H1 (cell line): ENCODE measurements at regions not wholly inside any gene's neighbourhood (a gene's known extent, or its start where the extent isn't known, plus 50 kb on each side); places are given as distances from the start of the nearest gene placed in this dataset.

ENCODE experiments used
- CTCF ChIA-PET: fragments of 300-600 bp; sonication (Branson Sonifier 250); formaldehyde crosslinking; loops from one replicate; lab custom pipeline; 2021; ENCODE audit not compliant: partially characterized antibody; lab: Charles Lee
- POLR2A ChIA-PET: fragments of 300-600 bp; sonication (Branson Sonifier 250); formaldehyde crosslinking; loops from one replicate; lab custom pipeline; 2021; ENCODE audit warnings: inconsistent platforms; ENCODE audit not compliant: partially characterized antibody; lab: Charles Lee
- DNase-seq, 2 experiments: peaks; one replicate each; pipeline versions ENCODE4 v3.0.0 to v3.0.0-alpha.2; 2010 to 2022; ENCODE audit warnings: low spot score in 2 of 2, low read depth in 1 of 2, mixed read lengths in 1 of 2
- FAIRE-seq: peaks from 2 replicates; lab custom pipeline; 2011; peaks lifted over from hg19 to GRCh38; lab: Jason Lieb, UNC
- H2AFZ ChIP-seq: 2 replicates; pipeline ENCODE4 v1.8.1; 2012; ENCODE audit warnings: low read length, inconsistent platforms
- H2AK5ac ChIP-seq: 2 replicates; pipeline ENCODE4 v1.6.1; 2013; ENCODE audit warnings: low read depth, low read length
- H2BK120ac ChIP-seq: replicated peaks from 2 replicates; pipeline ENCODE3; 2013; ENCODE audit warnings: low read depth, low read length, inconsistent platforms
- H2BK12ac ChIP-seq: 2 replicates; pipeline ENCODE4 v1.6.1; 2013; ENCODE audit warnings: low read depth, low read length
- H2BK15ac ChIP-seq: 2 replicates; pipeline ENCODE4 v1.6.1; 2013; ENCODE audit warnings: low read length
- H2BK20ac ChIP-seq: 2 replicates; pipeline ENCODE4 v1.6.1; 2013; ENCODE audit warnings: low read length
- H2BK5ac ChIP-seq: 2 replicates; pipeline ENCODE4 v1.6.1; 2013; ENCODE audit warnings: low read depth, low read length
- H3K14ac ChIP-seq: 2 replicates; pipeline ENCODE4 v1.6.1; 2013; ENCODE audit warnings: inconsistent platforms; ENCODE audit not compliant: insufficient read length
- H3K18ac ChIP-seq: 2 replicates; pipeline ENCODE4 v1.6.1; 2013; ENCODE audit warnings: low read length; ENCODE audit errors: extremely low read depth
- H3K23ac ChIP-seq: 2 replicates; pipeline ENCODE4 v1.6.1; 2013; ENCODE audit warnings: inconsistent platforms; ENCODE audit not compliant: insufficient read length
- H3K23me2 ChIP-seq: 2 replicates; pipeline ENCODE4 v1.6.1; 2013; ENCODE audit warnings: low read depth, low read length
- H3K27ac ChIP-seq: 2 replicates; pipeline ENCODE4 v1.6.1; 2011; ENCODE audit warnings: low read depth, low read length, inconsistent platforms
- H3K27me3 ChIP-seq, 4 experiments: replicated peaks in 1 of 4; 1 replicate in 1 of 4; 2 replicates in 3 of 4; pipeline versions ENCODE4 v1.6.1 to v1.8.1; 2011 to 2013; ENCODE audit warnings: low read length in 3 of 4, mild to moderate bottlenecking in 3 of 4, inconsistent platforms in 2 of 4, mixed read lengths in 2 of 4, moderate library complexity in 1 of 4; ENCODE audit not compliant: control insufficient read depth in 3 of 4, insufficient read depth in 3 of 4; ENCODE audit errors: extremely low read depth in 1 of 4
- H3K36me3 ChIP-seq, 4 experiments: 2 replicates each; pipeline versions ENCODE4 v1.6.1 to v1.8.1; 2011 to 2013; ENCODE audit warnings: mild to moderate bottlenecking in 4 of 4, low read length in 3 of 4, moderate library complexity in 2 of 4, control low read depth in 1 of 4, inconsistent platforms in 1 of 4; ENCODE audit not compliant: insufficient read depth in 4 of 4, control insufficient read depth in 2 of 4
- H3K4ac ChIP-seq: replicated peaks from 2 replicates; pipeline ENCODE3; 2013; ENCODE audit warnings: low read length, low read depth, mixed read lengths, inconsistent platforms; ENCODE audit not compliant: insufficient read length
- H3K4me1 ChIP-seq, 4 experiments: replicated peaks in 1 of 4; 1 replicate in 1 of 4; 2 replicates in 3 of 4; pipeline versions ENCODE4 v1.6.1 to v1.8.1; 2011 to 2013; ENCODE audit warnings: low read length in 3 of 4, inconsistent platforms in 2 of 4, mixed read lengths in 1 of 4; ENCODE audit not compliant: insufficient read depth in 4 of 4, control insufficient read depth in 3 of 4
- H3K4me2 ChIP-seq, 2 experiments: 2 replicates each; pipeline versions ENCODE4 v1.6.1 to v1.8.1; 2011 to 2013; ENCODE audit warnings: low read depth in 2 of 2, low read length in 2 of 2, control low read depth in 1 of 2, inconsistent platforms in 1 of 2, mild to moderate bottlenecking in 1 of 2; ENCODE audit not compliant: insufficient read depth in 1 of 2
- H3K4me3 ChIP-seq, 4 experiments: fragments of 200-600, 300-600 bp in 1 of 4; sonication (generic), shearing (Covaris generic), sonication (Bioruptor Twin) in 1 of 4; 2 replicates each; pipeline versions ENCODE4 v1.5.1 to v1.8.1; 2011 to 2016; ENCODE audit warnings: low read length in 4 of 4, low read depth in 3 of 4, control low read depth in 2 of 4, inconsistent platforms in 2 of 4, mild to moderate bottlenecking in 2 of 4, mixed read lengths in 1 of 4, moderate library complexity in 1 of 4; ENCODE audit not compliant: insufficient read depth in 2 of 4; ENCODE audit errors: extremely low read depth in 1 of 4
- H3K56ac ChIP-seq: replicated peaks from 2 replicates; pipeline ENCODE3; 2013; ENCODE audit warnings: low read depth, mild to moderate bottlenecking, mixed read lengths, low read length, inconsistent platforms; ENCODE audit not compliant: insufficient read length
- H3K79me1 ChIP-seq: 2 replicates; pipeline ENCODE4 v1.6.1; 2013; ENCODE audit warnings: low read depth, low read length, control low read depth
- H3K79me2 ChIP-seq, 2 experiments: 2 replicates each; pipeline versions ENCODE4 v1.6.1 to v1.8.1; 2012 to 2013; ENCODE audit warnings: low read length in 2 of 2, mild to moderate bottlenecking in 2 of 2, inconsistent platforms in 1 of 2; ENCODE audit not compliant: insufficient read depth in 2 of 2, control insufficient read depth in 1 of 2
- H3K9ac ChIP-seq, 4 experiments: replicated peaks in 1 of 4; 1 replicate in 1 of 4; 2 replicates in 3 of 4; pipeline versions ENCODE4 v1.6.1 to v1.8.1; 2011 to 2013; ENCODE audit warnings: low read depth in 3 of 4, low read length in 3 of 4, control low read depth in 2 of 4, mild to moderate bottlenecking in 2 of 4, moderate library complexity in 2 of 4, inconsistent platforms in 1 of 4; ENCODE audit errors: extremely low read depth in 1 of 4
- H3K9me3 ChIP-seq, 2 experiments: 2 replicates each; pipeline versions ENCODE4 v1.6.1 to v1.8.1; 2012 to 2013; ENCODE audit warnings: mild to moderate bottlenecking in 2 of 2, moderate library complexity in 2 of 2, control low read depth in 1 of 2, inconsistent platforms in 1 of 2, low read depth in 1 of 2, low read length in 1 of 2, mixed read lengths in 1 of 2; ENCODE audit not compliant: insufficient read depth in 2 of 2
- H4K20me1 ChIP-seq, 2 experiments: replicated peaks in 1 of 2; 2 replicates each; pipeline versions ENCODE3 to v1.8.1; 2011 to 2013; ENCODE audit warnings: inconsistent platforms in 2 of 2, low read length in 2 of 2, mild to moderate bottlenecking in 1 of 2; ENCODE audit not compliant: insufficient read depth in 2 of 2, control insufficient read depth in 1 of 2
- H4K5ac ChIP-seq: 2 replicates; pipeline ENCODE4 v1.6.1; 2013; ENCODE audit warnings: low read length, low read depth, mixed read lengths, inconsistent platforms; ENCODE audit not compliant: insufficient read length
- H4K8ac ChIP-seq: 2 replicates; pipeline ENCODE4 v1.8.0; 2013; ENCODE audit warnings: mild to moderate bottlenecking, moderate library complexity, low read length, inconsistent platforms; ENCODE audit not compliant: insufficient read depth; ENCODE audit errors: extremely low read depth
- H4K91ac ChIP-seq: replicated peaks from 2 replicates; pipeline ENCODE3; 2013; ENCODE audit warnings: low read length, mixed read lengths, inconsistent platforms; ENCODE audit not compliant: insufficient read length
- CREB1 ChIP-seq: IDR thresholded peaks from 2 replicates; pipeline ENCODE4 v1.6.1; 2012; ENCODE audit warnings: inconsistent platforms
- NRF1 ChIP-seq: IDR thresholded peaks from 2 replicates; pipeline ENCODE4 v1.6.1; 2011; ENCODE audit warnings: mild to moderate bottlenecking, low read depth, low read length, improper control_type of control experiment
- RBBP5 ChIP-seq: IDR thresholded peaks from 2 replicates; pipeline ENCODE4 v1.7.1; 2012; ENCODE audit warnings: low read depth, mild to moderate bottlenecking, inconsistent platforms, low read length, moderate library complexity, borderline replicate concordance
- SP1 ChIP-seq: IDR thresholded peaks from 2 replicates; pipeline ENCODE4 v1.6.1; 2011; ENCODE audit warnings: low read depth, low read length
- SP2 ChIP-seq: IDR thresholded peaks from 2 replicates; pipeline ENCODE4 v1.6.1; 2012; ENCODE audit warnings: mild to moderate bottlenecking, low read length, inconsistent platforms
- SRF ChIP-seq: IDR thresholded peaks from 2 replicates; pipeline ENCODE4 v1.6.1; 2011; ENCODE audit warnings: mild to moderate bottlenecking, low read depth, low read length, moderate library complexity
- TAF7 ChIP-seq: optimal IDR thresholded peaks from 2 replicates; pipeline ENCODE3; 2011; ENCODE audit warnings: low read depth, mild to moderate bottlenecking, inconsistent platforms, low read length, moderate library complexity, borderline replicate concordance
- TEAD4 ChIP-seq: IDR thresholded peaks from 2 replicates; pipeline ENCODE4 v1.6.1; 2012; ENCODE audit warnings: low read depth, low read length, inconsistent platforms, mixed read lengths
- WGBS, 2 experiments: shearing (Covaris generic) in 1 of 2; methylation state at CpG; one replicate each; pipeline versions ENCODE4 v1.1.6 to v1.1.7; 2013 to 2015; ENCODE audit warnings: low lambda C conversion rate in 2 of 2, mixed read lengths in 2 of 2, inconsistent platforms in 1 of 2, low coverage in 1 of 2, missing lambda C conversion rate in 1 of 2; ENCODE audit not compliant: insufficient replicate concordance in 2 of 2, insufficient coverage in 1 of 2, insufficient read length in 1 of 2; ENCODE audit errors: extremely low coverage in 1 of 2, missing lambda C conversion rate in 1 of 2; 5-methylcytosine and 5-hydroxymethylcytosine counted together

- Histone ChIP-seq H2BK15ac (no peak overlapping the region), H3K27ac (no peak overlapping the region), H4K91ac (no peak overlapping the region), H4K5ac (no peak overlapping the region), H3K27me3 (no peaks in the 10 kb centered on the region), H3K23me2 (no peaks in the 10 kb centered on the region), H2AFZ (no peak overlapping the region), H3K9me3 (no peaks in the 10 kb centered on the region), H2BK12ac (no peak overlapping the region), H3K56ac (no peak overlapping the region), H3K79me1 (no peaks in the 10 kb centered on the region), H3K4me3 (no peak overlapping the region), H3K4me1 (no peaks in the 10 kb centered on the region), H4K20me1 (no peaks in the 10 kb centered on the region), H3K18ac (no peak overlapping the region), H3K4ac (no peak overlapping the region), H3K9ac (no peak overlapping the region), H3K79me2 (no peaks in the 10 kb centered on the region), H2BK20ac (no peak overlapping the region), H2BK5ac (no peak overlapping the region), H3K23ac (no peak overlapping the region), H3K4me2 (no peak overlapping the region), H4K8ac (no peak overlapping the region), H2BK120ac (no peak overlapping the region), H3K36me3 (no peaks in the 10 kb centered on the region), H2AK5ac (no peak overlapping the region), H3K14ac (no peak overlapping the region)
- no peak for DNase-seq
- TF ChIP-seq NRF1, result no peak
- TF ChIP-seq RBBP5, result no peak
- TF ChIP-seq TEAD4, result no peak
- TF ChIP-seq CREB1, result no peak
- no peak for TF ChIP-seq SP1
- TF ChIP-seq TAF7, result no peak
- no peak for TF ChIP-seq SRF
- no peak for TF ChIP-seq SP2
- FAIRE-seq, result no peak
- ChIA-PET POLR2A (no interaction called here), CTCF (interaction anchor here (1.0 to 1.3 kb wide), 2 partner anchors 15 to 86 kb away, joined by 3 read pairs; no protein-coding TSS in a partner anchor)
- WGBS, 2 experiments, result 82% methylated on average over 4 of the region's 4 CpGs; no CpG with 5 or more reads in 1 of the 2 experiments
Measured at GRCh38 chrX:24412637-24413363, 52.3 kb upstream of the PDK3 start.
